ENCODE measurements at regions not wholly inside any gene's neighbourhood (a gene's known extent, or its start where the extent isn't known, plus 50 kb on each side); places are given as distances from the start of the nearest gene placed in this dataset.

DNA sequence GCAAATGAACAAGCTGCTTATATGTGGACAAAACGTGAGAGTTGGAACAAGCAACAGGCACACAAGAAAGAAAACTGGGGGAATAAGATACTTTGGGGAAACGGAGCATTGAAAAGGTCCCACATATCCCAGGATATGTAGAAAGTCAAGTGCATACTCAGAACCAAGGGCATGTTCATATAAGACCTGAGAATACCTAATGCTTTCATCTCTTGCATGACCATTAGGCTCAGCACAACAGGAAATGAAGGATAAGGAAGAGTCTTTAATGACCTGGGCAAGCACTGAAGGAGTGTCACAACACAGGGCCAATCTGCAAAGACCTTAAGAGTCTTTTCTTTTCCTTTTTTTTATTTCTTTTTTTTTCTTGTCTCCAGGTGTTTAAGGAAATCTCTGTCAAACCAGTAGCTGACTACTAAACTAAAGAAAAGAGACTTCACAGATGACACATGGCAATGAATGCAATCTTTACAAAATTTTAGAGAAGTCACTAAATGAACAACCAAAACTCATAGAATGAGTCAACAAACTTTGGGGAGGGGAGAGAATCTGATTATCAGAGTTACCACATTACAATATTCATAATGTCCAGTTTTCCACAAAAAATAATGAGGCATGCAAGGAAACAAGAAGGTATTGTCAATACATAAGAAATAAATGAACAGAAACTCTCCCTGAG lies 67.9 kb upstream of the STK26 start (continued):
- TF ChIP-seq ZNF687 (CRISPR knock-in tag; IDR thresholded peaks at IDR 0.05) (no peak), ZNF160 (CRISPR knock-in tag; IDR thresholded peaks at IDR 0.05) (no peak)

- H3K36me3 ChIP-seq (replicated peaks in 1 of 2; ENCODE audit: control insufficient read depth in 1 of 2, insufficient read depth in 2 of 2, low read length in 2 of 2): no peaks in the 10 kb centered on the region
- H3K9me3 ChIP-seq (ENCODE audit: low read length): no peaks in the 10 kb centered on the region
- FAIRE-seq: no peak
- no peak overlapping the region for H3K9ac ChIP-seq (ENCODE audit: insufficient read depth, low read depth, low read length)
- POLR2A ChIA-PET: no interaction called here
- BruUV-seq (replicated peaks): no TSS peak
- H3K4me3 ChIP-seq (replicated peaks in 1 of 3; ENCODE audit: insufficient read depth in 1 of 3, low read depth in 2 of 3, low read length in 3 of 3): no peak overlapping the region
- DNase-seq (ENCODE audit: low spot score): no peak
- CTCF ChIA-PET (ENCODE audit: low intra/inter-chr PET ratio, low total read pairs): no interaction called here
- 7% methylated on average over 1 of the region's 1 CpG for WGBS (ENCODE audit: low lambda C conversion rate)
- no peak for ATAC-seq
- no peak overlapping the region for H3K27ac ChIP-seq (ENCODE audit: extremely low read length, insufficient read depth, low read length)
- TF ChIP-seq CREB1 (IDR thresholded peaks at IDR 0.05) (peak; percentile 86), CREB1 (CRISPR knock-in tag; IDR thresholded peaks at IDR 0.05) (no peak), ATF7 (IDR thresholded peaks at IDR 0.05) (peak; percentile 84), ATF7 (CRISPR knock-in tag; IDR thresholded peaks at IDR 0.05) (no peak)
- TF ChIP-seq, protein P1, sequence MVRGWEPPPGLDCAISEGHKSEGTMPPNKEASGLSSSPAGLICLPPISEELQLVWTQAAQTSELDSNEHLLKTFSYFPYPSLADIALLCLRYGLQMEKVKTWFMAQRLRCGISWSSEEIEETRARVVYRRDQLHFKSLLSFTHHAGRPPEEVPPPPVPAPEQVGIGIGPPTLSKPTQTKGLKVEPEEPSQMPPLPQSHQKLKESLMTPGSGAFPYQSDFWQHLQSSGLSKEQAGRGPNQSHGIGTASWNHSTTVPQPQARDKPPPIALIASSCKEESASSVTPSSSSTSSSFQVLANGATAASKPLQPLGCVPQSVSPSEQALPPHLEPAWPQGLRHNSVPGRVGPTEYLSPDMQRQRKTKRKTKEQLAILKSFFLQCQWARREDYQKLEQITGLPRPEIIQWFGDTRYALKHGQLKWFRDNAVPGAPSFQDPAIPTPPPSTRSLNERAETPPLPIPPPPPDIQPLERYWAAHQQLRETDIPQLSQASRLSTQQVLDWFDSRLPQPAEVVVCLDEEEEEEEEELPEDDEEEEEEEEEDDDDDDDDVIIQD (CRISPR knock-in tag; IDR thresholded peaks at IDR 0.05; ENCODE audit: low read depth): no peak
- no peak overlapping the region for H3K4me2 ChIP-seq (ENCODE audit: low read depth, low read length)
- in situ Hi-C loops (cut with HindIII; ENCODE audit: extremely low pct_ligation_motif_present, low pct_unique_long_range_greater_than_20kb) (no loop called here), intact Hi-C loops (cut with micrococcal nuclease; ENCODE audit: unreplicated experiment) (no loop called here)
- no peaks in the 10 kb centered on the region for H4K20me1 ChIP-seq (ENCODE audit: insufficient read depth, low read length)
- no peaks in the 10 kb centered on the region for H3K27me3 ChIP-seq (ENCODE audit: control insufficient read depth in 1 of 2, insufficient read depth in 2 of 2, low read length in 2 of 2)
- no peaks in the 10 kb centered on the region for H3K79me2 ChIP-seq (ENCODE audit: insufficient read depth, low read length)
- H2AFZ ChIP-seq (ENCODE audit: low read length): no peak overlapping the region
- H3K4me1 ChIP-seq (ENCODE audit: insufficient read depth, low read length): no peaks in the 10 kb centered on the region
These were observed 64.4 kb upstream of the STK26 start for GRCh38 chrX:131958724-131959123.

All from HepG2 (cell line).